Inflammatory macrophage treated with lipopolysaccharide for 1 hour (primary cell): ENCODE measurements at regions not wholly inside any gene's neighbourhood (a gene's known extent, or its start where the extent isn't known, plus 50 kb on each side); places are given as distances from the start of the nearest gene placed in this dataset.

ENCODE experiments used
- DNase-seq, 2 donors: peaks; one replicate each; pipeline ENCODE4 v3.0.0-alpha.2; 2020 to 2022

GRCh38 chr4:163623787-163624186 is 129.3 kb downstream of the TMA16 start:
- no peak for DNase-seq

DNA sequence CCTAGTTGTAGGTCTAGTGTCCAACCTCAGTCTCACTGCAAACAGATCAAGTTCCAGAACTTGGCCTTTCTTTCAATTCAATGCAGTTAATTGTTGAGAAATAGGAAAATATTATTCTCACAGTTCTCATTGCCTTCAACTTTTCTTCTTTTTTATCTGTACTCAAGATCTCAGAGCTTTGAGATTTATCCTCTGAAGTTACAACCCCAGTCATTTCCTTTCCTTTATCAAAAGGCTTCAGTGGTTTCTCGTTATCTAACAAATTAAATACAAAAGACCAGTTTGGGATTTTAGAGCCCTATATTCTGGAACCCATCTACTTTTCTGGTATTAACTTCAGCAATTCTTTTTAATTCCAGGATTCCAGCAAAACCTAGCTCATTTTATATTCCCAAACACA is 130.2 kb downstream of the TMA16 start:
- no peak for DNase-seq

- no peak for DNase-seq
Observed at GRCh38 chr4:163631288-163631687, 136.8 kb downstream of the TMA16 start.

DNA sequence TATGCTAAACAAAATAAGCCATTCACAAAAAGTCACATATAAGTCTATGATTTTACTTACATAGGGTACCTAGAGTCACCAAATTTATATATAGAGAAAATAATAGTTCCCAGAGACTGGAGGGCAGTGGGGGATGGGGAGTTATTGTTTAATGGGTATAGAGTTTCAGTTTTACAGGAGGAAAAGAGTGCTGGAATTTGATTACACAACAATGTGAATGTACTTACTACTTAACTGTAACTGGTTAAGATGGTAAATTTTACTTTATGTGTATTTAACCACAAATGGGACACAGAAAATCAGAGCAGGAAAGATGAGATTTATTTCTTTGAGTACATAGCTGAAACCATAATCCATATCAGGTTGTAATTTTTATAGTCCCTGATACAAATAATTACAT is 144.4 kb downstream of the TMA16 start:
- no peak for DNase-seq

GRCh38 chr4:163649557-163650091 is 155.1 kb downstream of the TMA16 start:
- DNase-seq: no peak

DNA sequence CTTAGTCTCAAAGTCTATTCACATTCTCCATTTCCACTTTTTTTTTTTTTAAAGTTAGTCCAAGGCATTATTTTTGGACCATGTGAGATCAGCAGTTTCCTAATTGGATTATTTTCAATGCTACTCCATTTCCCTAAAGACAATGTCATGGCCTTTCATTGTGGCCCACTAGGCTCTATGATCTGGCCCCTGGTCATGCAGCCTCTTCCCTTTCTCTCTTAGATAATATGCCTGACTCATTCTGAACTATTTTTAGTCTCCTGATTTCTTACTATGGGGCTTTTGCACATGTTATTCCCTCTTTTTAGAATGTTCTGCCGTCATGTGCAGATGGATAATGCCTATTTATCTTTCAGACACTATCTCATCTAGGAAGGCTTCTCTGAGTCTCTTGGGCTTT is 157.3 kb downstream of the TMA16 start:
- peak; percentile 61 to 84 for DNase-seq

DNA sequence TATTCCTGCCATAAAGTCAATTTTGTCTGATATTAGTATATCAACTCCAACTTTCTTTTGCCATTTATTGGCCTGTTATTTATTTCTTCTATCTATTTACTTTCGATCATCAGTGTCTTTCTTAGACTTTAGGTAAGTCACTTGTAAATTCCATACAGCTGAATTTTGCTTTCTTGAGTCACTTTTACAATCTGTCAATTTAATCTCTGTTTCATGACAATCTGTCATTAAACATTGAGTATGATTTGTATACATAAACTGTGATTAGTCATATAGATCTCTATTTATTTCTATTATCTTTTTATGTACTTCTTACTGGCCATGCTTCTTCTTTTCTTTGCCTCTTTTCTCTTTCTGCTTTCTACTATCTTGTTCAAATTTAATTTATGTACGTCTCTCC is 160.1 kb downstream of the TMA16 start:
- no peak for DNase-seq

- peak; percentile 51 to 56 for DNase-seq
Observed at GRCh38 chr4:163660636-163661035, 166.1 kb downstream of the TMA16 start.

- peak; percentile 57 to 83 for DNase-seq
Observed at GRCh38 chr4:163662768-163663167, 168.3 kb downstream of the TMA16 start.

DNA sequence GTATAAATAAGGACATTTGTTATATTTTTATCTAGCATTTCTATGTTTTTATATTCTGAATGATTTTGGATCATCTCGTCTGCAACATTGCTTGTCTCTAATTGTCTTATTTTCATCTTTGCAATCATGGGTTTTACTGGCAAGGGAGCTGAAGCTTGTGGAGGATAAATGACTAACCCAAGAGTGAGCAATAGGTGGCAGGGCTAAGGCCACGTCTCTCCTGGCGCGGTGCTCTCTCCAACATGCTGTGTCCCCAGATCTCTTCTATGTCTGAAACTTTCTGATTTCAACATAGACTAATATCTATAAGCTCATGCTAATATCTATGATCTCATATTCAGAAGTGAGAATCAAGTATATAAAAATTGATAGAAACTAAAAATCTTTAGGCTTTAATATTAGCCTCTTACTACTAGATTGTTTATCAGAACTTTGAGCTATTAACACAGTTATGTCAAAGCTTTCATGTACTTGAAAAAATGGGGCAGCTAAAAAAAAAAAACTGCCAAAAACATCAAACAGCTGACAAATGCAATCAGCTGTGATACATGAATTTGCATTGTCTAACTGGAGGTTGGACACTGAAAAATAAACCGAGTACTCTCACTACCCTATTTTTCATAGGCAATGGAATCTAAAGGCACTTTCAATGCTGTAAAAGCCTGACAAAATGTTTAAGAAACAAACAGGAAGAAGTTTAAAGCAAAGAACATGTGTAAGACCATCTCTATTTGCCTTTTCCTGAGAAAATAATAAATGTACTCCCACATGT is 169.2 kb downstream of the TMA16 start:
- peak; percentile 65 to 85 for DNase-seq

- DNase-seq: peak; percentile 26 to 43
Observed at GRCh38 chr4:163665101-163665500, 170.6 kb downstream of the TMA16 start.

DNA sequence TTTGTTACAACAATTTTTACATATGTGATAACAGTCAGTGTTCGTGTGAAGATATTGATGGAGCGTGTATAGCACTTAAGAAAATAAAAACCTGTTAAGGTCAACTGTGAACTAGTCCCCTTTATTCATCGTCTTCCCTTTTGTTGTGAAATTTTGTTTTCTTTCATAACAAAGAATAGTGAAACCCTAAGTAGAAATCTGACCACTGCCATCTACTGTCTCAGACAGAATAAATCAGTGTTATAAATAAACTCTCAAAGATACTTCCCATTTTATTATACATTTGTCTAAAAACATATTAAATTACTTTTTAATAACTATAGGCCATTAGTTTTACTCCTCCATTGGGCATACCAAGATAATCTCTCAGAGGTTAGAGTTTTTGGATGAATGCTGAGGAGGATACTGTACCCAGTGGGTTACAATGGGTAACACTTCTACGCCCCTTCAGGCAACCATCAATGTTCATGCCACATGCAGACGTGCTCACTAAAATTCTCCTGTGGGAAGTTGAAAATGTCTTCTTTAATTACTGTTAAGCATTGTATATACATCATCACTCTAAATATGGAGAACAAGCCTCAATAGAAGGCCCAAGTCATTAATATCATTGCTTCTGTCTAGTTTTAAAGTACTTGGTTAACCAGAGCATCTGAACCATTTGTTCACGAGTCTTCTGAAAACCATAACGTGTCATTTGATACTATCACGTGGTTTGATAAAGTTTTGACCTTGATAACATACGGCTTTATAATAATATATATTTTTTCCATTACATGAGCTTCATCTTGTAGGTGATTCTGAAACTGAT is 171.2 kb downstream of the TMA16 start:
- DNase-seq: peak; percentile 82 to 84

DNA sequence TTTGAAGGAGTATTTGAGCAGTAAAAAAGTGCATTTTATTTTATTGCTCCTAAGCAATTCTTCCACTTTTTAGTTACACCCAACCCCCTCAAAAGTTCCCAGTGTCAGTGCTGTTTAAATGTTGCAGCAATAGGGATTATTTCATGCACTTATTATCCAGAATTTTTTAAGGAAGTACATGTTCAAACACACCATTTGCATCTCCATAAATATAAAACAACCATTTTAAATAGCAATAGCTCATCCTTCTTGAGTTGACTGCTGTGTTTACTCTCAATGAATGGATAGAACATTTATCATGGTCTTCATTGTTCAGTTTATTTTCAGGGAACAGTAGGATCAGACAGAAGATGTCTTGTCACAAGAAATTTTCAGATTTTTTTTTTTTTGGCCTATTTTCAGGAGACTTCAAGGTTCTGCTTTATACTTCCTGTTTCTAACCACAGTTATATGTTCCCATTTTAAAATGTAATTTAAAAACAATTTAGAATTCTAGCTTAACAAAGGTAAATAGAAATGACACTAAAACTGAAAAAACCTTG is 171.9 kb downstream of the TMA16 start:
- DNase-seq: peak; percentile 73 to 85

DNA sequence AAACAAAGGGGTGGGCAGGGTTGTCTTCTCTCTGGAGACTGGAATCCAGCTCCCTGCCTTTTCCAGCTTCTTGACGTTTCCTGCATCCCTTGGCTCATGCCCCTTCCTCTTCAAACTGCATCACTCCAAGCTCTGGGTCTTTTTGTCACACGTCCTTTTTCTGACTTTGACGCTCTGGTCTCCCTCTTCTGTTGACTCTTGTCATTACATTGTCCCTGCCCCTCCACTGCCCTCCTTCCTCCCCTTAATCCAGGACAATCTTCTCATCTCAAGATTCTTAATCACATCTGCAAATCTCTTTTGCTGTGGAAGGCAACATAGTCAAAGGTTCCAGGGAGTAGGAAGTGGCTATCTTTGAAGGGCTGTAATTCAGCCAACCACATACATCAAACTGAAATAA is 178.3 kb downstream of the TMA16 start:
- peak in 1 of 2 donors; percentile 11 for DNase-seq

GRCh38 chr4:163673848-163674697 is 179.6 kb downstream of the TMA16 start:
- DNase-seq: peak; percentile 20 to 66

GRCh38 chr4:163679189-163679588 is 184.7 kb downstream of the TMA16 start:
- peak in 1 of 2 donors; percentile 10 for DNase-seq

GRCh38 chr4:163680386-163681098 is 186.1 kb downstream of the TMA16 start:
- DNase-seq: peak; percentile 43 to 64

GRCh38 chr4:163681208-163681821 is 186.8 kb downstream of the TMA16 start:
- peak; percentile 56 to 95 for DNase-seq

DNA sequence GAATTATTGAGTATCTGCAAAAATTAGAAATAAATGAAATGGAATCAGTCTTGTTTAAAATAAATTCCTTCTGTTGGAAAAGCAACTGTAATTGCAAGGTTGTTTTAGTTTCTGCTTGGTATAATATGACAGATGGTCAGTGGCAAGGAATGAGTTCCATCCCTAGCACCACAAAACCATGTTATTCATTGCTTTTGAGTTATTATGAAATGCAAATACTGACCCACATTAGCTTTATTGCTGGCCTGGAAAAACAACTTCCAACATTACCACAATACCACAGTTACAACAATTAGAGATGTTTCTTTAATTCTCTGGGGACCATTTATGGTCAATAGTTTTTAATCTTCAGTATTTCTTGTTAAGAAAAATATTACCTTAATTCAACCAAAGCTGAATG is 194.4 kb downstream of the TMA16 start:
- no peak for DNase-seq

DNA sequence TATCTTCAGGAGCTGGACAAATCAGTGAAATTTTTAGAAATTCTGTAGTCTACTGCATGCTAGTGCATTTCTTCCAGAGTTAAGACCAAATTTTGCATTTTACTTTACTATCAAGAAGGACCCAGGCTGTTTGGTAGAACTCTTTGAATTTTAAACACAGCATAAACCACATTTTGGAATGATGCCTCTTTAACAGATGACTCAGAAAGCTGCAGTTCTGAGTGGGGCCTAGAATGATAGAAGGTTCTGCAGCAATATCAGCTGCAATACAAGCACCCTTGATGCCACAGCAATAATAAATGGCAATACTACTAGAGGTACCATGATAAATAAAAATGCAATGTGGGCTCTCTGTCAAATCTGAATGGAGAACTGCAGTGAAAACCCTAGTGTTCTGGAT is 198.7 kb downstream of the TMA16 start:
- no peak for DNase-seq

GRCh38 chr4:163693776-163694175 is 199.3 kb downstream of the TMA16 start:
- DNase-seq: no peak
